GM19372 (cell line): ENCODE measurements at regions not wholly inside any gene's neighbourhood (a gene's known extent, or its start where the extent isn't known, plus 50 kb on each side); places are given as distances from the start of the nearest gene placed in this dataset.

Experiments
- ATAC-seq: cut with Tn5 transposase; IDR thresholded peaks from one replicate; pipeline ENCODE4 v1.9.1; 2021; ENCODE audit warnings: mild to moderate bottlenecking, low read depth, moderate library complexity; ENCODE audit not compliant: unreplicated experiment

DNA sequence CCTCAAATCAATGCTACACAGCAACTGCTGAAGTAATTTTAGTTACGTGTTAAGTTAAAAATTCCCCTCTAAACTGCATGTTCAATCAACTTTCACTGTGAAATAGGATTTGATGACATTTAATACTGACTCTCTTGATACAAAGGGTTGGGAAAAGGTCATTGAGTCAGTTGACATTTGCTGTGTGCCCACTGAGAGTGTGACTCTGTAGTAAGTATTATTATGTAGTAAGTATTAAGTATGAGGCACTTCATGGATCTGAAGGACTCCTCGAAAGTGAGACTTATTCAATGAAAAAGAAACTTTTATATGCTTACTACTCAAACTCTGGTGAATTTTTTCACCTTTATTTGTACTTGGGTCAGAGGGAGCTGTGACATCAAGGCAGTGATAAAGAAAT, 83.1 kb upstream of the S1PR1 start:
- ATAC-seq: no peak

DNA sequence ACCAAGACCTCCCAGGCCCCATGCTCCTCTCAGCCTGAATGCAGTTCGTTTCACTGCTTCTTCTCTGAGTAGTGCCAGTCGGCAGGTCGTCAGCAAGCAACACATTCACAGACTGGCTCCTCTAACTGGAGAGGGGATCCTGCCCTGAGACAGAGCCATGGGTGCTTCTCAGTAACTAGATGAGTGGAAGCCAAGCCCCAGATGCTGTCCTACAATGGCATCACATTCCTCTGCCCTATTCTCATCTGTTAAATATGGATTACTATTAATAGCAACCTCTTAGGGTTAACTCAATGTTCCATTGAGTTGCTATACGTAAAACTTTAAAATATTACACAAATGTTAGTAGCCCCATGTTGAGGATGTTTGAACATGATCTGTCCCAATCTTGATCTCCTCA, 84.2 kb upstream of the S1PR1 start:
- ATAC-seq: no peak

DNA sequence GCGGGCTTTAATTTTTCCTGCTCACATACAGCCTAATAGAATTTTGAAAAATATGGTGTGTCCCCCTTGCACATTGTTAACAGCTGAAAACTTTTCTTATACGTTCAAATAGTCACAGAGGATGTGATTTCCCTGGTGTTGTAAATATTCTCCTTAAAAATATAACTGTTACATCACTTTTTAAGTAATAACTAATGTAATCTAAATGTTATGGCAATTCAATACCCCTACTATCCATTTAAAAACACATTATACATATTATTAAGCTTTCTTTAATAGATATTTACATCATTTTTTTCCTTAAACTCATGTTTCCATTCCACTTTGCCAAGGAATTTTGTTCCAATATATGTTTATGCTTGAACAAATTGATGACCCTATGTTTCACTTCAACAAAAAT, 85.5 kb upstream of the S1PR1 start:
- ATAC-seq: no peak

DNA sequence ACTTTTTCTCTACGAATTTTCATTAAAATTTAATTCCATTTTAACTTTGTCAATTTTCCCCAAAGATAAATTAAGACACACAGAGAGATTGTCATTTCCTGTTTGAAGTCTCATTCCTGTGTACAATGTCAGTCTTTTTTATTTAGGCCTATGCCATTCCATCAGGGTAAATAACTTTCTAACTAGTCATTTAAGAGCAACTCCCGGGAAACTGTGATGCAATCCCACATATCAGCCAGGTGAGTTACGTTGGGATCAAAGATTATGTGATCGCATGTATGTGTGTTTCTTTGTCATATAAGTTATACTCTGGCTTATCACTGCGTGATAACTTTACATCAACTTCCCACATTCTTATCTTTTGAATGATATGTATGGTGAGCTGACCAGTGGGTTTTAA, 86.1 kb upstream of the S1PR1 start:
- no peak for ATAC-seq

DNA sequence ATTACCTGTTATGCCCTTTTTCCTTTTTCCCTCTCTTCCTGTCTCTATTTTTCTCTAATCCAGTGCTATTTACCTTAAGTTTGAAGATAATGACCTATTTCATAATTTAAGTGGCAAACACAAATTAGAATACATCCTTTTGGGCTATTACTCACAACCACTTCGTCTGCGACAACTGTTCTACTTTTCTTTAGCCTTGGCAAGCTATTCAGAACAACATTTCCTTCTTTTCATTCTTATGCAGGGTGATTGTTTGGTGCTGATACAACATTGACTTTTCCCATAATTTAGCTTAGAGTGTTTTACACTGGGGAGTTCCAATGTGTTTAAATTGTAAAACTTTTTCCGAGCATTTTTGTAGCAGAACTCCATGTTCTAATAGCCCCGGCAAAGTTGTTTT, 86.6 kb upstream of the S1PR1 start:
- no peak for ATAC-seq

DNA sequence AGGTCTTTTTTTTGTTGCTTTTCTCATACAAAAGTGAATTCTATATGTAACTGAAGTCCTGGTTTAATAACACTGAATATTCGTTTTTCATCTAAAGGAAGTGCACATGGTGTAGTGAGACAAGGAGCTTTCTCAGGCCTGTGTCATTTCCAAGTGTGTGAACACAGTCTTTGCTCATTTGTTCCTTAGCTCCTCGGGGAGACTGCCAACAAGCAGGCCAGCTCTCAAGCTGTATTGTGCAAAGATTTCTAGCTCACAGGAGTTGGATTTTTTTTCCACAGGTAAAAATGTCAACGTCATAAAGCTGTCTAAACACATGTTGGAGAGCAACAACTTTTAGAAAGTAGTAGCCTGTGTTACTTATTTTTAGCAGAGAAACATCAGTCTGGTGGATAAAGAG, 87.8 kb upstream of the S1PR1 start:
- no peak for ATAC-seq

DNA sequence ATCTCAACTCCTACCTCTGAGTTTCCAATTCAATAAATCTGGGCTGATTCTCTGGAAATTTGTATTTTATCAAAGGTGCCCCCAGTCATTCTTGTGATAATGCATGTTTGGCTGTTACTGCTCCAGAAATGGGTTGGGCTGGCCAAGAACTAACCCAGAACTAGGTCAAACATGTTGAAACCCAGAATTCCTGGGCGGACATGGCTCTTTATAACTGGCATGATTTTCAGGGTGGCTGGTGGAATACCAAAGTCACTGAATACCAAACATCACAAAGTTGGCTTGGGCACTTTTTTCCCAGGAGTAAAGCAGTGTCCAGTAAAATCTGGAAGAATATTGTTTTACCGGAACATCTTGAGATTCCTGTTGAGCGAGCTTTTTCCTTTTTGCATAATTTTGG, 89.4 kb upstream of the S1PR1 start:
- ATAC-seq: no peak

DNA sequence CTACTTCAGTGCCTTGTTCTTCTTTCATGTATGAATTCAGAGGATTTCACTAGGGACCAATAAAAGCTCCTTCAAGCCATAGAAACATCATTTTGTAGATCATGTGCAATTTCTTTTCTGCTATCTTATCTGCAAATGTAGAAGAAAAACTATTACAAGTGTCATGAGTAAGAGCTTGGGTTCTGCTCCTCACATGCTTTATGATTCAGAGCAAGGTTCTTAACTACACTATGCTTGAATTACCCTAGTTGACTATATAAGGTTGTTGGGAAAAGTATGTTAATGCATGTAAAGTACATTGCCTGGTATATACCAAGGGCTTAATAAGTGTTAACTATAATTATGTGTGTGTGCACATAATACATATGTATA, 91.4 kb upstream of the S1PR1 start:
- no peak for ATAC-seq

DNA sequence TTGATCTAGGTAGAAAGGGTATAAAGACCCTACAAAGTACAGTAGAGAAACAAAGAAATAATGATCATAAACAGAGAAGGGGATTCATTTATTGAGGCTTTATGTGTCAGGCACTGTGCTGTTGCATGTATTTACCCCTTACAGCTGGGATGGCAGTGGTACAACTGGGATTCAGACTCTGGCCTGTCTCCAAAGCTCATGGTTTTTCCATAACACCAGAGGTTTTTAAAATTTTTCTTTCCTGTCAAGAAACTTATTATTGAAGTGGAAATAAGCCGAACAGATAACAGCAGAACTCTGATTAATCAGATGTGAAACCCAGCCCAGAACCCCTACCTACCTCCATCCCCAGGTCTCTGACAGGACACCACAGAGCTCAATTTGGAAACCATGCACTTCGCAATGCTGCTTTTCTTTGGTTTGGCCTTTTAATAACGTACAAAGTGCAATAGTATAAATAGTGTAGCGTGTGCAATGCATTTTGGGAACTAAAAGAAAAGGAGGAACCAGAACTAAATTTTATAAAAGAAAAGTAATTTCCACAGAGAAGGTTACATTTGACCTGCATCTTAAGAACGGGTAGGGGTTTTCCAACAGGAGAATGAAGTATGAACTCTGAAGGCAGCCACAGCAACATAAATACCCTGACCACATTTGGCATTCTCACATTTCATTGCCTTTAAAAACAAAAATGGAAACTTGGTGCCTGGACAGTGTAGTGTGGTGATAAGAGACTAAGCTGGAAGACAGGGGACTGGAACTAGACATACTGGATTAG, 92.0 kb upstream of the S1PR1 start:
- peak; percentile 61 for ATAC-seq

DNA sequence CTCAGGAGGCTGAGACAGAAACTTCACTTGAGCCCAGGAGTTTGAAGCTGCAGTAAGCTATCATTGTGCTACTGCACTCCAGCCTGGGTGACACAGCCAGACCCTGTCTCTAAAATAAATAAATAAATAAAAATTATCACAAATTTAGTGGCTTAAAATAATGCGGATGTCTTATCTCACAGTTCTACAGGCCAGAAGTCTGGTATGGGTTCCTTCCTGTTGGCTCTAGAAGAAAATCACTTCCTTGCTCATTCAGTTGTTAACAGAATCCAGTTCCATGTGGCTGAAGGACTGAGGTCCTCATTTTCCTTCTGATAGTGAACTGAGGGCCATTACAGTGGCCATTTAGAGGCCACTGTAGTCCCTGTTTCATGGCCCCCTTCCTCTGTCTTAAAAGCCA, 94.6 kb upstream of the S1PR1 start:
- no peak for ATAC-seq

DNA sequence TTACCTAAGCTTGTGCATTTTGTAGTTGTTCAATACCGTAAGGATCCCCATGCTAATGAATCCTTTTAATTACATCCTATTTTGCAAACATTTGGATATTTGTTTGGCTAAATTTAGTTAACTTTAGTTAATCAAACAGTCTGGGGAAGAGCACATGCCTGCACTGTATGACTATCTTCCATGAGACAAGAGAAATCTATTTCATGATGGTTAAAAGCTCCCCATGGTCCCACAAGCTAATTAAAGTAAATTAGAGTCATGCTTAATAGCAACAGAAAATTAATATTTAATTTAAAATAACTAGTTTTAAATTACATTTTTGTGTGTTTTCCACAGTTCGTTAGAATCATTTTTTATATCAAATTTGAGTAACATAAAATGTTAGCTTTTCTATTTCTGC, 95.4 kb upstream of the S1PR1 start:
- ATAC-seq: no peak

DNA sequence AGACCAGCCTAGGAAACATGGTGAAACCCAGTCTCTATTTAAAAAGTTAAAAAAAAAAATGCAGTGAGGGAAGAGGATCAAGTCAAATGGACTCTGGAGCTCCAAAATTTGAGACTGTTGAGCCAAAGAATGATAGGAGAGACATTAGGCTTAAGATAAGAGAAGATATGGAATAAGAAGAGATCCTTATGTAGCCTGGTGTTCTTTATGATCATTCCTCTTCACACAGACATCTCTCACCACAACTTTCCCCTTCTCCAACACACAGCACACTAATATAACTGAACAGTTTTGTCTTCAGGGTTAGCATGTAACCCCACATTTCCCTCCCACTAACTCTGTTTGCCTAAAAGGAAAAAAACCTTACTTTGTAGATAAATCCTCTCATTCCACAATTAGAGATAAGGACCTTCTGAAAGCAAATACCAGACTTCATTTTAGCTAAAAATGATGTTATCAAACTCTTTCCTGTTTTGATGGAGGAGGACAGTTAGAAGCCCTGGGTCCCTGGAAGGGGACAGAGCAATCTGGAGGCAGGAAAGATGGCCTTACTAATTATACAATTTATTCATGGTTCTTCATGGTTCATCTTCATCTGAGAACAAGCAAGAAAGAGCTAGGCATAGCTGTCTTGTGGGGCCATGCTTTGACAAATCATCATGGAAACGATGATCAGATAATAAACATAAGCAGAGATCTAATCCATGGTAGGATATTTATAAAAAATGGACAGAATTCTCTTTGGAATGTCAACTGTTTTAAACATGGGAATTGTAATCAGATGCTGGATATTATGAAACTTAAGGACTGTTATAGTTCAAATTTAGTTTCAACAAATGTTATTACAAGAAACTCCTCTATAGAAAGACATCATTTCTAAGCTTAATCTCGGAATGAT, 96.7 kb upstream of the S1PR1 start:
- no peak for ATAC-seq

DNA sequence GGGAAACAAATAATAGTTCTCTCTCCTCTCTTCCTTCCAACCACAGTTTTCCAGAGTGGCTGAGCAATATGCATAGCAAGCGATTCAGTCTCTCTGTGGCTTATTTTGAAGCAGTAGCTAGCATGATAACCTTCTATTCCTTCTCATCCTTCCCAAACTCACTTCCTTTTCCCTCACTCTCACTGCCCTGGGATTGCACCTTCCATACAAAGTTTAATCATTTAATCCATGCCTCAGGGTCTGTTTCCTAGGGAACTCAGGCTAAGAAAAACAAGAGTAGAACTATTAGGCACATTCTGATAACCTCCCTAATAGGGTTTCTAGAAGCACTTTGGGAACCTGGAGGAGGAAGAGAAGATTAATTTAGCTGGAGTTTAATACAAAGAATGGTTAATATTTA, 97.7 kb upstream of the S1PR1 start:
- ATAC-seq: no peak

DNA sequence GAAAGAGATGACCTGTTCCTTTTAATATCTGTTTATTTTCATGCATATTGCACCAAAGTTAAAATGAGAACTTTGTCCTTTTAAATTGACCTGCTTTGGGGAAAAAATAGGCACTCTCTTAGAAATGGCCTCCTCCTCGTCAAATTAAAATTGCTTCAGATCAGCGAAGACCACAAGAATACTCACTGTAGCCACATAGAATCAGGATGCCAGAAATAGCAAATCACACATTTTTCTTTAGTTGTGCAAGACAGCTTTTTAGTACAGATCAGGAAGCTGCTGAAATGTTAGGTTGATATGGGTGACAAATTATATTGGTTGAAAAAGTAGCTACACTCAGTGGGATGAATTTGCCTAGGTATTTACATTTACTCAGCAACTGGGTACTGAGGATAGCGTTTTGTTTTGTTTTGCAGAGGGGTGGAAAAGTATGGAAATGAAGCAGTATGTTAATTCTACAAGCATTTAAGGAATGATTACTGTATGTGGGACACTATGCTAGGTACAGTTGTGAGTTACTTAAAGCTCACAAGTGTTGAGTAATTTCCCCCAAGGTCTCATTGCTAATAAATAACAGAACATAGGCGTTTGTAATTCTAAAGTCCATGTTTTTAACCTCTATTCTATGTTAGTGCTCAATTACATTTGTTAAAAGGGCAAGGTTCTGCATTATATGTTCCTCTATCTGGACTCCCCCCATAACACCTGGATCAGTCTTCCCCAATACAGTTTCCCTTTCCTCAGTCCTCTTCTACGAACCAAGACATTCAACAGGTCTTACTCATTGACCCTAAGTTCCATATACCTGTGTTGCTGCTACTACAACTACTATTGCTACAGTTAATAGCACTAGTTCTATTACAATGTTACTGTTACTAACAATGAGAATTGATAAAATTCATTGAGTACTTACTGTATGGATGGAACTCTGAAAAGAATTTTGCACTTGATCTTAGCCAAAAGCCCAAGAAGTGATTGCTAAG, 99.4 kb upstream of the S1PR1 start:
- ATAC-seq: no peak

DNA sequence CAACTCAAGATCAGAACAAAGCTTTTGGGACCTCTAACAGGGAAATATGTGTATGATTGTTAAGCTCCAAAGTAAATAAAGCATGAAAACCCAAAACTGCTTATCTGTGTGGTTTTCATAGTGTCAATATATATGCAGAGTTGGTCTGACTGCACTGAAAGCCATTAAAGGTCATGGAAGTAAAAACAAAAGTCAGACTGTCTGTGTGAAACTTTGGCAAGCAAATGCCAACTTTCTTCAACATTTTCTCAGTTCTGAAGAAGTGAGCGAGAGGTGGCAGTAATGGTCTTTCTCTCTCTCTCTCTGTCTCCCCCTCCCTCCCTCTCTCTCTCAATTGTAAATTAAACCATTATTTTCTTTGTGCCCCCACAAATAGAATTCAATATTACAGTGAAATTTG, 100.1 kb upstream of the S1PR1 start:
- ATAC-seq: peak; percentile 69

DNA sequence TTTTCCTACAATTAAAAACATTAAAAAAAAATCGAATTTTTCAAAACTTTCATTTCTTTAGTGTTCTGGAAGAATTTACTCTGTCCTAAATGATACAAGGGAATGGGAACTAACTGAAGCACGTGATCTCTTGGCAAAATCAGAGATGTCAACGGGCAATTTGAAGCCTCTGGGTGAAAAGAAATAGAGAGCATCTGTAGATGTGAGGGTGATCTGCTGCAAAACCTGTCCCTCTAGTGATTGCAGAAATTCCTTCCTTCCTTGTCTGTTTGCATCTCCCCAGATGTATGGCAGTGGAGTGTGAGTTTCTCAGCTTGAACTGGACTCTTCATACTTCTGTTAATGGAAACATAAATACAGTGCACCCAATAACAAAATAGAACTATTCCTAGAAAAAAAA, 100.5 kb upstream of the S1PR1 start:
- ATAC-seq: no peak

DNA sequence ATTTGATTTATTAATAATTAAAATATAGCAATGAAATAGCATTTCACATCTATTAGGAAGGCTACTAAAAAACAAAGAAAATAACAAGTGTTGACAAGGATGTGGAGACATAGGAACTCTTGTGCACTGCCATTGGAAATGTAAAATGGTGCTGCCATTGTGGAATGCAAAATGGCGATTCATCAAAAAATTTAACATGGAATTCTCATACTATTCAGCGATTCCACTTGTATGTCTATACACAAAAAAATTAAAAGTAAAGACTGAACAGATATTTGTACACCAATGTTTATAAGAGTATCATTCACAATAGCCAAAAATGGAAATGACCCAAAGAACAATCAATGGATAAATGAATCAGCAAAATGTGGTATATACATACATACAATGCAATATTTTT, 101.3 kb upstream of the S1PR1 start:
- no peak for ATAC-seq

DNA sequence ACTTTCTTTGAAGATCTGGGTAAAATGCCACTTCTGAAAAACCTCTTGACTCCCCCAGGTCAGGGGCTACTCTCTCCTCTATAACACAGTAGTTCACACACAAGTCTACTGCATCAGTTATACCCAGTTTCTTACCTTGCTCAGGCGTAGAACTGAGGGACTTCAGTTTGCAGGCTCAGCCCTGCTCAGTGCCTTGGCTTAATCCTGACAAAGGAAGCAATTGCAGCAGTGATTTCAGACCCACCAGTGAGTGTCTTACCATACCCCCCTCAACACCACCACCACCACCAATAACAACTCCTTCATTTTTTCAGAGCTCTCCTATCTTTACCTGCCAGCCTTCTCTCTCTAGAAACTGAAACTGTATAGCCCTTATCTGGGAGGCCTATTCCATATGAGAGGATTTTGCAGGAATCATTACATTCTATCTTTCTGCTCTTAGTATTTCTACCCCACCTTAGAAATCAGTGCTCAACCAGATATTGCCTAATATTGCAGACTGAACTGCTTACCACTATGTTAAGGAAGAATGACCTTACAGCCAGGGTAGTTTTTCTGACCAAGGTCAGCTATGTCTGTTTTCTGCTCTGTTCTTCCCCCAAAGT, 105.5 kb upstream of the S1PR1 start:
- ATAC-seq: no peak

DNA sequence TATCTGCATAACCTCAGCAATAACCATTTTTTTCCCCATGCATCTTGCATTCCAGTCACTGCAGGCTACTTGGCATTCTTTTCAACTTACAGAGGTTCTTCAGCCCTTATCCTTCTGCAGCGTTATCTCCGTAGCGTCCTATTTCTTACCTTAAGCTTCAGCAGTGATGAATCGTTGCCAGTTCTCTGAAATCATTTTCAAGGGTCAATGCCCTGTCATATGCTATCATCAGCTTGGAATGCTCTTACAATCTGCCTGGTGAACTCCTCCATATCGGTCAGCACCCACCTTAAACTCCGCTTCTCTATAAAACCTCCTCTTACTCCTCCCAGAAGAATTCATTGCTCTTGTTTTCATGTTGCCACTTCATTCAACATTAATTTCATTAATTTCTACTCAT, 105.1 kb upstream of the DPH5 start:
- ATAC-seq: no peak

DNA sequence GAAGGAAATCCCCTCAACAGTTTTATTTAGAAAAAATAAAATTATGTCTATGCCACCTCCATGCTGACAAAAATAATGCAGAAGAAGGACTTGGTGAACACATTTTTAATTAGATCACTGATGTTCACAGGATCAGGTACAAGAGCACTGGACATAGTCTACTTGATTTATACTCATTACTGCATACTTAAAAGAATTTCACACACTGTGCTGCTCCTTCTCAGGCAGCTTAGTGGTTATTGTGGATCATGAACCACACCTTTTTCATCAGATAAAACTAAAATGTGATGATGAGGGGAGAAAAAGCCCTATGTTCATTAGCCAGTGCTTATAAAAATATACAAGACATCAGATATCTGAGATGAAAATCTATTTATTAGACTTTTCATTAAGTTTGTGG, 103.3 kb upstream of the DPH5 start:
- no peak for ATAC-seq
